Uterus (tissue), 3 donors: ENCODE measurements at regions not wholly inside any gene's neighbourhood (a gene's known extent, or its start where the extent isn't known, plus 50 kb on each side); places are given as distances from the start of the nearest gene placed in this dataset.

Experiments
- DNase-seq, 2 donors: peaks; one replicate each; pipeline ENCODE4 v3.0.0-alpha.2; 2019 to 2020
- H3K27ac ChIP-seq, 2 donors: fragments of 200-600 bp; sonication (generic); 1 replicate in 1 of 2; 2 replicates in 1 of 2; pipeline ENCODE4 v1.5.1; 2016 to 2018
- H3K27me3 ChIP-seq, 2 donors: fragments of 200-600 bp; sonication (generic); one replicate each; pipeline ENCODE4 v1.5.1; 2018 to 2019; ENCODE audit warnings: control low read depth in 1 of 2
- H3K36me3 ChIP-seq, 2 donors: fragments of 200-600 bp; sonication (generic); one replicate each; pipeline ENCODE4 v1.5.1; 2019; ENCODE audit warnings: control low read depth in 1 of 2
- H3K4me1 ChIP-seq, 2 donors: fragments of 200-600 bp; sonication (generic); one replicate each; pipeline ENCODE4 v1.5.1; 2018 to 2019; ENCODE audit warnings: control low read depth in 1 of 2
- H3K4me3 ChIP-seq, 2 donors: fragments of 200-600 bp; sonication (generic); 1 replicate in 1 of 2; 2 replicates in 1 of 2; pipeline ENCODE4 v1.5.1; 2018 to 2019; ENCODE audit warnings: mild to moderate bottlenecking in 1 of 2
- H3K9me3 ChIP-seq, 2 donors: fragments of 200-600 bp; sonication (generic); one replicate each; pipeline ENCODE4 v1.5.1; 2019; ENCODE audit warnings: control low read depth in 1 of 2
- CTCF ChIP-seq, 4 experiments: fragments of 200-600 bp in 2 of 4; fragments of 450-650 bp in 2 of 4; sonication (generic) in 2 of 4; IDR thresholded peaks; one replicate each; pipeline ENCODE4 v1.5.1; 2016 to 2019; ENCODE audit warnings: antibody characterized with exemption in 4 of 4, mild to moderate bottlenecking in 2 of 4, moderate library complexity in 1 of 4
- POLR2A ChIP-seq, 2 donors: fragments of 450-650 bp; IDR thresholded peaks; one replicate each; pipeline ENCODE4 v1.6.1; 2016; ENCODE audit warnings: antibody characterized with exemption in 2 of 2, mild to moderate bottlenecking in 1 of 2, moderate library complexity in 1 of 2
- intact Hi-C: fragments of 100-400 bp; cut with DNase I; formaldehyde crosslinking; loops from one replicate; pipeline ENCODE4 v1.15.1; 2023; ENCODE audit warnings: low total_unique reads
- donor health status: DM: yes; HTN: yes; CAD: no.

DNA sequence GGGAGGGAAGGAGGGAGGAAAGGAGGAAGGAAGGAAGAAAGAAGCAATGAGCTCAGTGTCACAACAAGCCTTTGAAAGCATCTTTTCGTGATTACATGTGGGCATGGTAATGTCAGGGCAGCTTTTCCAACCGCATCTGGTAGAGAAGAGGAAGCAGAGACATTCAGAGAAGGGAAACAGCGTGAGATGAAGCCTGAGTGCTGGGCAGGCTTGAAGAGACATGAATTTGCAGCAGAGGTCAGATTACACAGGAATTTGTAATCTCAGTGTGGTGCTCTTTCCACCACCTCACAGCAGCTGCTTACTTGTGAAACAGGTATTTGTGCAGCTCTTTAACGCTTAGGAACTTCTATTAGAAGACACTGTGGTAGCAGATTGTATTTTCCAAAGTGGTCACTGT is 289.5 kb upstream of the C11orf87 start:
- Histone ChIP-seq H3K4me3 (no peak overlapping the region), H3K27ac (no peak overlapping the region), H3K9me3 (no peaks in the 10 kb centered on the region), H3K4me1 (no peaks in the 10 kb centered on the region), H3K36me3 (no peaks in the 10 kb centered on the region), H3K27me3 (no peaks in the 10 kb centered on the region)
- TF ChIP-seq POLR2A (IDR thresholded peaks at IDR 0.05) (no peak), CTCF (IDR thresholded peaks at IDR 0.05) (no peak)
- no peak for DNase-seq
- intact Hi-C loops: no loop called here

- Histone ChIP-seq H3K27me3 (no peaks in the 10 kb centered on the region), H3K4me3 (no peak overlapping the region), H3K9me3 (no peaks in the 10 kb centered on the region), H3K27ac (no peak overlapping the region), H3K36me3 (no peaks in the 10 kb centered on the region), H3K4me1 (no peaks in the 10 kb centered on the region)
- DNase-seq: no peak
- TF ChIP-seq POLR2A (IDR thresholded peaks at IDR 0.05) (no peak), CTCF (IDR thresholded peaks at IDR 0.05) (no peak)
- intact Hi-C loops: no loop called here
Measured at GRCh38 chr11:109133159-109133558, 288.8 kb upstream of the C11orf87 start.

GRCh38 chr11:109135627-109136026 is 286.4 kb upstream of the C11orf87 start:
- Histone ChIP-seq H3K4me1 (no peaks in the 10 kb centered on the region), H3K4me3 (no peak overlapping the region), H3K9me3 (no peaks in the 10 kb centered on the region), H3K36me3 (no peaks in the 10 kb centered on the region), H3K27ac (no peak overlapping the region), H3K27me3 (no peaks in the 10 kb centered on the region)
- TF ChIP-seq CTCF (IDR thresholded peaks at IDR 0.05) (no peak), POLR2A (IDR thresholded peaks at IDR 0.05) (no peak)
- DNase-seq: no peak
- intact Hi-C loops: no loop called here

DNA sequence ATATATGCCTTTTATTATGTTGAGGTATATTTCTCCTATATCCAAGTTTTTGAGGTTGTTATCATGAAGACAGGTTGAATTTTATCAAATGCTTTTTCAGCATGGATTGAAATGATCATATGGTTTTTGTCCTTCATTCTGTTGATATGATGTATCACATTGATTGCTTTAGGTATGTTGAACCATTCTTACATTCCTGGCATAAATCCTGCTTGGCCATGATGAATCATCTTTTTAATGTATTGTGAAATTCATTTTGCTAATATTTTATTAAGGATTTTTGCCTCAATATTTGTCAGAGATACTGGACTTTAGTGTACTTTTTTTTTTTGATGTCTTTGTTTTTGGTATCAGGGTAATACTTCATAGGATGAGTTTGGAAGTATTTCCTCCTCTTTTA is 283.8 kb upstream of the C11orf87 start:
- H3K36me3 ChIP-seq: no peaks in the 10 kb centered on the region

GRCh38 chr11:109140426-109140825 is 281.6 kb upstream of the C11orf87 start:
- intact Hi-C loops: no loop called here
- H3K9me3 ChIP-seq: no peaks in the 10 kb centered on the region
- no peak overlapping the region for H3K4me3 ChIP-seq
- DNase-seq: no peak
- no peak overlapping the region for H3K27ac ChIP-seq
- TF ChIP-seq CTCF (IDR thresholded peaks at IDR 0.05): no peak
- TF ChIP-seq POLR2A (IDR thresholded peaks at IDR 0.05): no peak
- no peaks in the 10 kb centered on the region for H3K36me3 ChIP-seq
- H3K4me1 ChIP-seq: no peaks in the 10 kb centered on the region
- no peaks in the 10 kb centered on the region for H3K27me3 ChIP-seq

More for the DNA sequence above, 283.8 kb upstream of the C11orf87 start:
- no peak overlapping the region for H3K4me3 ChIP-seq
- H3K27ac ChIP-seq: no peak overlapping the region
- TF ChIP-seq CTCF (IDR thresholded peaks at IDR 0.05): no peak
- no peak for TF ChIP-seq POLR2A (IDR thresholded peaks at IDR 0.05)
- no peak for DNase-seq
- no peaks in the 10 kb centered on the region for H3K27me3 ChIP-seq
- H3K9me3 ChIP-seq: no peaks in the 10 kb centered on the region
- H3K4me1 ChIP-seq: no peaks in the 10 kb centered on the region
- intact Hi-C loops: no loop called here
